DMS114 treated with DMSO at 0.1 percent for 48 hours (cell line): ENCODE measurements at regions not wholly inside any gene's neighbourhood (a gene's known extent, or its start where the extent isn't known, plus 50 kb on each side); places are given as distances from the start of the nearest gene placed in this dataset.

Experiments used
- DNase-seq: peaks from one replicate; lab custom pipeline; 2025; ENCODE audit not compliant: unreplicated experiment; lab: John Stamatoyannopoulos, UW

GRCh38 chr15:38072348-38073177 is 138.1 kb downstream of the TMCO5A start:
- peak; percentile 60 for DNase-seq

GRCh38 chr15:38073178-38073946 is 138.9 kb downstream of the TMCO5A start:
- DNase-seq, result peak; percentile 34

GRCh38 chr15:38074029-38074428 is 139.6 kb downstream of the TMCO5A start:
- no peak for DNase-seq

- DNase-seq, result no peak
Measured at GRCh38 chr15:38075466-38075865, 141.0 kb downstream of the TMCO5A start.

DNA sequence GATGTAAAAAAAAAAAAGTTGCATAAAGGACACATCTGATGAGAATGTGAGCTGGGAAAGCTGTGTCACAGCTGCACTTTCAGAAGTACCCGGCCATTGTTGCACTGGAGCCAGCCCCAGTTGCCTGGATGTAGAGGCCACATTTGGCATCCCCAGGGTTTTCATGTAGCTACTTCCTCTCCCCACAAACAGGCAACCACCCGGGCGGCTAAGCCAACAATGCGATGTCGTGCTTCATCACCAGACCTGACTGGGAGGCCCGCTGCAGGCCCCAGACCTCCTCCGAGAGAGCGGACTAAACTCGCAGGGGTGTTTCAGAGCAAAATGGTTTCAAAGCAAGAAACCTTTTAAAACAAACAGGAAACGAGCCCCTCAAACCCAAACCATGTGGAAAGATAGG is 142.3 kb downstream of the TMCO5A start:
- DNase-seq, result no peak

GRCh38 chr15:38079236-38079635 is 144.8 kb downstream of the TMCO5A start:
- DNase-seq, result no peak

DNA sequence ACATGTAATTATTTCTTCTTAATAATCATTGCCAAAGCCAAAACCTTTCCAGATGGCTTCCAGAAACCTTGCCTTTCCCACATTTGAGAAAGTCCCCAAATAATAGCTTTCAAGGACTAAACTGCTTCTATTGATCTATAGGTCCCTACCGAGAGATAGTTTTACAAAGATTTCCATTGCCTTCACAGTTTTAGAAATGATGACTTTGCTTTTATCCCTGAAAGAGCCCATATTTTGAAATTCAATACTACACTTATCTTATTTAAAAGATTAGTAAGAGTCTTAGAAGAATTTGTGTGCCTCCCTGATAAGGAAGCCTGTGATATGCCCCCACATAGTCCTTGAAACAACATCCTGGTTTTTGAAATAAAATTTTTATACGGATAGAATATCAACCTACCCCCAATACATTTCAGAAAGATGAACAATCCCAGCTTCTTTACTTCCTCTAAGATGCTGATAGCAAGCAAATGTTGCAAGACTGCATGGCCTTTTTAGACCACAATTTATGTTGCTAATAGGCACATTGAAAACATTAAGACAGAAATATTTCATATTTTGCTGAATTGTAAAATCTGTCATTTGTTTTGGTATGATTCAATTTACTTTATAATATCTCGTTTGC is 146.3 kb downstream of the TMCO5A start:
- DNase-seq, result no peak

DNA sequence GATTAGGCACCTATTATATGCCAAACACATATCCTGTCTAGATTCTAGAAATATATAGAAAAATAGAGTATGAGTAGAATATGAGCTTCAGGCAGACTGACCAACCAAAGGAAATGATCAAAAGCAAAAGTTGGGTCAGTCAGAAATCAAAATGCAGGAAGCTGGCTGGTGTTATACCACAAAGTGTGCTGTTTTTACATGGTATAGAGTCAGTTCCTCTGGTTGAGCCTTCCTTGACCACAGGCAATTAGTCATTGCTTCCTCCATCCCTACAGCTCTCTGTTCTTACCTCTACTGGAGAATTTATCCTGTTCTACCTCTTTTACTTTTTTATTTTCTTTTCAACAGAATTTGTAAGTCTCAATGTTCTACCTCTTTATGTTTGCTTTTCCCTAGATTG is 149.8 kb downstream of the TMCO5A start:
- no peak for DNase-seq

DNA sequence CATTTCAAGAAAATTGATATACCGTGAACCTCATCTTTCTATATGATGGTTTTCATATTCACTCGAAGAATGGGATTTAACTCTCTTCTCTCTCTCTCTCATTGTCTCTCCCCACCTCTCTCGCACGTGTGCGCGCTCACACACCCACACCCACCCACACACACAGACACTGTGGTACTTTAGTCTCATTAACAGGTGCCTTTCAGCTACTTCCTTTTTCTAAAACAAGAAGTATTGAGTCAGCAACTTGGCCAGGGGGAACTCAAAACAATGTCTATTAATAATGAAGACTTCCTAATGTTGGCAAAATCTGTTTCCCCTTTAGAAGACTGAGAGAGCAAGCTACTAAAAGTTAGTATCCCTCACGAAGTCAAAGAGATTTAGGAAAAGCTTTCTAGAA is 150.7 kb downstream of the TMCO5A start:
- DNase-seq, result no peak

DNA sequence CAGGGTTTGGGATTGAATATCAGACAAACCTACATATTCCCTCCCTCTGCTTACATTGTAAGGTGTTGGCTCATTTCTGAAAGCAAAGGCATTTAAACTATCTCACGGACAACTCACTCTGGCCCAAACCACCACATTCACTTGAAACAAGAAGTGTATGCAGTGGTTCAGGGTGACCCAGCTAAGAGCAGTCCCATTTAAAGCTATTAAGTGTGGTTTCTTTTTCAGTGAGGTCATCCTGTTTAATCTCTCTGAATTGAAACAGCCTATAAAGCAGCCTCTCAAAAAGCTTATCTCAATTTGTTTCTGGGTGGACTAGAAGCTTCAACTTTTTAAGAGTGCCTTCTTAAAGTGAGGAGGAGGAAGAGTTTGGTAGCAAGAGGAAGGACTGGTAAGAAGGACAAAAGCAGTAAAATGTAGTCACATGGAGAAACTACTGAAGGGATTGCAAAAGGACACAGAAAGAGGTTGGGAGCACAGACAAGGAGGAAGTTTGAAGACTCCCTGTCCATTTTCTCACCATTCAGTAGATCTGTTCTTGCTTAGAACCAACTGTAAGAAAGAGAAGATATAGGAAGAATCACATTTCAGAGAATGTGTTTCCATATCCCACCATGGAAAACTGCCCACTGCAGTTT is 151.6 kb downstream of the TMCO5A start:
- no peak for DNase-seq

- DNase-seq, result no peak
Measured at GRCh38 chr15:38086611-38087010, 152.2 kb downstream of the TMCO5A start.

DNA sequence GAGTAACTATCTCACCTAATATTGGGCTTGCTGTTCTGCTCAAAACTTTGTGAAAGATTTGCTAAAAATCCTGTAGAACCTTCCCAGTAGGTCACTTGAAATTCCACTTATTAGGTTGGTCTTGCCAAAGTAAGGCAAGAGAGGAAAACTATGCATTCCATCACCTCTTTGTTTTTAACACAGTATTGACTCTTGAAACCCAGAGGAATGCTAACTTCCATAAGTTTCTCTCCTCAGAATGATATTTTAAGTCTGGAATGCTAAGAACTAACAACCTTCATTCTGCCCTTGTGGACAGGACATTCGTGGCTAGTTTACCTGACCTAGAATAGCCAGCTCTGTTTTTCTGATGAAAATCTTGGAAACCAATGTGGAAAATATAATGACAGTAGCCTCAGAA is 154.5 kb downstream of the TMCO5A start:
- DNase-seq, result no peak

GRCh38 chr15:38090223-38090622 is 155.8 kb downstream of the TMCO5A start:
- no peak for DNase-seq

- DNase-seq, result no peak
Measured at GRCh38 chr15:38090678-38091077, 156.2 kb downstream of the TMCO5A start.

GRCh38 chr15:38091078-38091645 is 156.7 kb downstream of the TMCO5A start:
- no peak for DNase-seq

DNA sequence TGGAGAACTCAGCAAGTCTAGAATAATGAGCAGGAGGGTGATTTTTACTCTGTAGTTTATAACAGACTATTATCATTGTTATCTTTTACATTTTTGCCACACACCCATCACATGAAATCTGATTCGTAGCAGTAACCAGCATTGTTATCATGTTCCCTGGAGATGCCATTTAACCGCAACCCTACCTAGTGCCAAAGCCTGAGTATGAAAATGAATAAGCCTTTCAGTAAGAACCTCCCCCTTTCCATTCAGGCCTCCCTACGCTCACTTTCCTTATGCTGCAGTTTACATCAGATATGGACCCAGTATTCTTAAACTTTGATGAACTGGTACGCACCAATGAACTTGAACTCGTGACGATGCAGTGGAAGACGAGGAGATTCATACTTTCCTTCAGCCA is 158.7 kb upstream of the SPRED1 start:
- no peak for DNase-seq

- no peak for DNase-seq
Measured at GRCh38 chr15:38102972-38103371, 149.7 kb upstream of the SPRED1 start.

DNA sequence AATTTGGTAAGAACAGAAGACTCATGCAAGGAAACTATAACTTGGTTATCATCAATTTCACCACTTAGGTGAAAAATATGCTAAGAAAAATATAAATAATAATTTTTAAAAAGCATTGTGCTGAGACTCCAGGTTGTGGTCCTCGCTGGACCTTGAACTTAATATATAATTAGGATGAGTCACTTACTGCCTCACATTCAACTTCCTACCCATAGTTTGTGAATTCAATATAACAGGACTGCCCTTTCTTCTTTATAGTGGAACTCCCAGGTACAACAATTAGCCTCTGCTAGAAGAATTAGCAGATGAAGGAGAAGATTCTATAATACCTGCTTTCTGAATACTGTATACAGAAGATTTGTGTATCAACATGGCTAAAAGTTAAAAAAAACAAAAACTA is 149.1 kb upstream of the SPRED1 start:
- no peak for DNase-seq

- DNase-seq, result no peak
Measured at GRCh38 chr15:38111070-38111469, 141.6 kb upstream of the SPRED1 start.

GRCh38 chr15:38112406-38112805 is 140.2 kb upstream of the SPRED1 start:
- no peak for DNase-seq

GRCh38 chr15:38115121-38115520 is 137.5 kb upstream of the SPRED1 start:
- DNase-seq, result no peak
